ENCODE measurements at regions not wholly inside any gene's neighbourhood (a gene's known extent, or its start where the extent isn't known, plus 50 kb on each side); places are given as distances from the start of the nearest gene placed in this dataset.

- no peak overlapping the region for H3K4me2 ChIP-seq
- H3K79me2 ChIP-seq (ENCODE audit: low read depth) = no peaks in the 10 kb centered on the region
- TF ChIP-seq EZH2 (IDR thresholded peaks at IDR 0.05; ENCODE audit: low read depth) = no peak
- no peak for TF ChIP-seq CTCF (conservative IDR thresholded peaks at IDR 0.05)
- no peaks in the 10 kb centered on the region for H3K9me2 ChIP-seq (ENCODE audit: insufficient read depth)
- H3K36me3 ChIP-seq (ENCODE audit: low read depth) = no peaks in the 10 kb centered on the region
- CTCF ChIA-PET = no interaction called here
- H3K27ac ChIP-seq = no peak overlapping the region
- no peaks in the 10 kb centered on the region for H3F3A ChIP-seq (ENCODE audit: insufficient read depth, low read depth)
- no peaks in the 10 kb centered on the region for H3K27me3 ChIP-seq (ENCODE audit: insufficient read depth, low read depth)
- BruUV-seq (replicated peaks) = no TSS peak
- no peak overlapping the region for H2AFZ ChIP-seq
- POLR2A ChIA-PET (ENCODE audit: unreplicated experiment) = no interaction called here
- no peak for DNase-seq
- no peak overlapping the region for H3K4me3 ChIP-seq
- H3K4me1 ChIP-seq (replicated peaks; ENCODE audit: insufficient read depth) = peaks cover 19% of the 10 kb centered on the region
- H3K9me3 ChIP-seq (ENCODE audit: insufficient read depth, low read depth) = no peaks in the 10 kb centered on the region; the same call in 1 of the 2 replicates
- H4K20me1 ChIP-seq (ENCODE audit: insufficient read depth) = no peaks in the 10 kb centered on the region
- intact Hi-C loops (cut with micrococcal nuclease; ENCODE audit: unreplicated experiment) = no loop called here
Observed at GRCh38 chr3:182235504-182235903, 523.8 kb downstream of the SOX2 start.

DNA sequence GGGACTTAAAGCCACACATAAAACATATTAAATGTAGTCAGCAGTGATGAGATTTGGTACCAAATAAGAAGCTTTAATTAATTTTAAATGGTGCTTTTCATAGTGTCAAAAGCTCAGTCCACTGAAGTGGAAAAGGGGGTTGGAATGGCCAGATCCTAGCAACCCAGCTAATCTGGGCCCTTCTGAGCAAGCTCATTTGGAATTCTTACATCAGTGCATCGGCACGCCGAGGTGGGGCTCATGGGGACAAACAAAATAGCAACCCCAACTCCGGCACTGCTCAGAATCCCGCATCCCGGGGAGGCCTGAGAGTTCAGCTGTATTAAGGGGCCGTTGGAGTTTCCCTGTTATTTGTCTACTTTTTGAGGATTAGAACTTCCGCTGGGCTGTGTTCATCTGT lies 526.4 kb downstream of the SOX2 start:
- intact Hi-C loops (cut with micrococcal nuclease; ENCODE audit: unreplicated experiment) = no loop called here
- H3K36me3 ChIP-seq (ENCODE audit: low read depth) = no peaks in the 10 kb centered on the region
- no TSS peak for BruUV-seq (replicated peaks)
- H3K9me2 ChIP-seq (ENCODE audit: insufficient read depth) = no peaks in the 10 kb centered on the region
- H3K27ac ChIP-seq = no peak overlapping the region
- no peaks in the 10 kb centered on the region for H4K20me1 ChIP-seq (ENCODE audit: insufficient read depth)
- H3K9me3 ChIP-seq (ENCODE audit: insufficient read depth, low read depth) = no peaks in the 10 kb centered on the region; the same call in 1 of the 2 replicates
- H3K4me1 ChIP-seq (replicated peaks; ENCODE audit: insufficient read depth) = peaks cover 19% of the 10 kb centered on the region
- no peak overlapping the region for H3K4me3 ChIP-seq
- CTCF ChIA-PET = interaction anchor here (0.6 kb wide), 1 partner anchor 1326 kb away, joined by 3 read pairs; no protein-coding TSS in a partner anchor
- POLR2A ChIA-PET (ENCODE audit: unreplicated experiment) = interaction anchor here (0.6 kb wide), 1 partner anchor 53 kb away, joined by 5 read pairs; no protein-coding TSS in a partner anchor
- no peaks in the 10 kb centered on the region for H3K79me2 ChIP-seq (ENCODE audit: low read depth)
- no peaks in the 10 kb centered on the region for H3F3A ChIP-seq (ENCODE audit: insufficient read depth, low read depth)
- no peaks in the 10 kb centered on the region for H3K27me3 ChIP-seq (ENCODE audit: insufficient read depth, low read depth)
- no peak overlapping the region for H3K4me2 ChIP-seq
- no peak overlapping the region for H2AFZ ChIP-seq
- TF ChIP-seq EZH2 (IDR thresholded peaks at IDR 0.05; ENCODE audit: low read depth) = no peak
- TF ChIP-seq CTCF (conservative IDR thresholded peaks at IDR 0.05) = no peak
- peak in 1 of 2 experiments; percentile 10 for DNase-seq

DNA sequence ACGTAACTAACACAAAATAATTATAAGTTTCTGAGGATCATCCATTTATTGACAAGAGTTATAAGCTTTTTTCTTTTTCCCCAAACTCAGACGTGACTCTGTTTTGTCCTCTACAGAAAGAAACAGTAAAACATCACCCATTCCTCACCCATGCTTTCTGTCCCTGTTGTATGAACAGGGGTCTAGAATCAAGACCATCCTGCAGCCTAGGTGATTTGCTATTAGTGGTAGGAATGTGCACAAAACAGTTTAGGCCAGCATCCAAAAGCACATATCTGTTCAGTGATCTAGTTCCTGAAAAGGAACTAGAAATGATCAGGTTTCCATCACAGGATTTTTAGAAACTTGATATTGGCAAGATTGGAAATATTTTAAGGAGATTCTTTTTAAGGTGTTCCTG lies 527.6 kb downstream of the SOX2 start:
- CTCF ChIA-PET = no interaction called here
- no TSS peak for BruUV-seq (replicated peaks)
- H2AFZ ChIP-seq = no peak overlapping the region

More for the DNA sequence above, 527.6 kb downstream of the SOX2 start:
- H4K20me1 ChIP-seq (ENCODE audit: insufficient read depth) = no peaks in the 10 kb centered on the region
- TF ChIP-seq EZH2 (IDR thresholded peaks at IDR 0.05; ENCODE audit: low read depth) (no peak), CTCF (conservative IDR thresholded peaks at IDR 0.05) (no peak)
- no peaks in the 10 kb centered on the region for H3K79me2 ChIP-seq (ENCODE audit: low read depth)
- no peak overlapping the region for H3K4me2 ChIP-seq
- POLR2A ChIA-PET (ENCODE audit: unreplicated experiment) = interaction anchor here (0.6 kb wide), 2 partner anchors 74 to 1281 kb away, joined by 3 to 4 read pairs; no protein-coding TSS in a partner anchor
- H3K4me1 ChIP-seq (replicated peaks; ENCODE audit: insufficient read depth) = peaks cover 11% of the 10 kb centered on the region
- H3K9me3 ChIP-seq (ENCODE audit: insufficient read depth, low read depth) = no peaks in the 10 kb centered on the region; the same call in 1 of the 2 replicates
- H3K27ac ChIP-seq = no peak overlapping the region
- H3K36me3 ChIP-seq (ENCODE audit: low read depth) = no peaks in the 10 kb centered on the region
- intact Hi-C loops (cut with micrococcal nuclease; ENCODE audit: unreplicated experiment) = no loop called here
- H3K9me2 ChIP-seq (ENCODE audit: insufficient read depth) = no peaks in the 10 kb centered on the region
- H3F3A ChIP-seq (ENCODE audit: insufficient read depth, low read depth) = no peaks in the 10 kb centered on the region
- H3K27me3 ChIP-seq (ENCODE audit: insufficient read depth, low read depth) = no peaks in the 10 kb centered on the region
- DNase-seq = peak in 1 of 2 experiments; percentile 34
- H3K4me3 ChIP-seq = no peak overlapping the region

All from PC-9 (cell line).